GM21367 (cell line): ENCODE measurements at regions not wholly inside any gene's neighbourhood (a gene's known extent, or its start where the extent isn't known, plus 50 kb on each side); places are given as distances from the start of the nearest gene placed in this dataset.

ENCODE experiments used
- ATAC-seq: cut with Tn5 transposase; IDR thresholded peaks from one replicate; pipeline ENCODE4 v1.9.1; 2021; ENCODE audit not compliant: unreplicated experiment

DNA sequence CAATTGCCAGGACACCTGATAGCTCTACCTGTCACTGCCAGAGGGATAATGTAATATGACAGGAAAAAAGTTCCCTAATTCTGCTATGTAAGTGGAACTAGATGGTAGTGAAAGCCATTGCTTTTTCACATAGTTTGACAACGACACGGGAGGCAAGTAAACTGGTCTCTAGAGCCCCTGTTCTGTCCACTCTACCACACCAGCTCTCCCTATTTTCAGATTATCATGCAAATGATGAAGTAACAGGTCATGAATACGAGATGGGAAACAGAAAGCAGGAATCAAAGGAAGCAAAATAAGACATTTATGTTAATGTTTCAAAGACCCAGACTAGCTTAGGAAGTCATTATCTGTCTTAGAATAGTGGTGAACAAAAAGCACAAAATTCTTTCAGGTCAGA is 56.2 kb downstream of the TAF11L14 start:
- ATAC-seq = no peak

DNA sequence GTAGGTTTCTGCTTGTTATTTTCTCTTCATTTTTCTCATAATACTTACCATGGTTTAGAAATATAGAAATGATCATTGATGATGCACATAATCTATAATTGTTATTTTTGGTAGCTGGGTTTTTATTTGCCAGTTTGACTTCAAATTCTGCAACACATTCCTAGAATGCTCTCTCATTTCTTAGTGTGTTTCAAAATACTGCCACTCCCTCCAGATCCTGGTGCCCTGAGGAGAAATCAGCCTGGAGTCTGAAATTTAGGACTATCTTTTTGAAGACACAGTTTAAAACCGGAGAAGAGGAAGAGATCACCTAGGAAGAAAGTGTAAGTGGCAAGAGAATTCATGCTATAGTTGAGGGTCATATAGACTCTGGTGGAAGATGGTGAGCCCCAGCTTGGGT is 57.5 kb downstream of the TAF11L14 start:
- ATAC-seq = no peak

GRCh38 chr5:17694371-17694770 is 60.1 kb downstream of the TAF11L14 start:
- no peak for ATAC-seq

GRCh38 chr5:17694914-17695313 is 60.7 kb downstream of the TAF11L14 start:
- ATAC-seq = no peak

DNA sequence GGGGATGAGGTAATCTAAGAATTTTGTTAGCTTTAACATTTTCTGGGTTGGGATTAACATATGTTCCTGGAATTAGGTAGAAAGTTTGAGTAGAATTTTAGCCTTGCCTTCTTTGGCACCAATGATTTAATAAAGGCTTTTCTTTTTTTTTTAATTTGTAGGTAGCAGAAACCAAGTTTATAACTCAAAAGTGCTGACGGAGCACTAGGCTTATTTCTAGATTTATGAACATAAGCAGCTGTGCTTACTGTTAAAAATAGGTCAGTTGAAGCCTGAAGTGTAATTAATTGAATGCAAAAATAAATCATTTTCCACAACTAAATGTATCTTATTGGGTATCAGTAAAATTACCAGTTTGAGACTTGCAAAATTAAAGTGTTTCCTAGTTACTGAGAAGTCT is 62.4 kb downstream of the TAF11L14 start:
- no peak for ATAC-seq

DNA sequence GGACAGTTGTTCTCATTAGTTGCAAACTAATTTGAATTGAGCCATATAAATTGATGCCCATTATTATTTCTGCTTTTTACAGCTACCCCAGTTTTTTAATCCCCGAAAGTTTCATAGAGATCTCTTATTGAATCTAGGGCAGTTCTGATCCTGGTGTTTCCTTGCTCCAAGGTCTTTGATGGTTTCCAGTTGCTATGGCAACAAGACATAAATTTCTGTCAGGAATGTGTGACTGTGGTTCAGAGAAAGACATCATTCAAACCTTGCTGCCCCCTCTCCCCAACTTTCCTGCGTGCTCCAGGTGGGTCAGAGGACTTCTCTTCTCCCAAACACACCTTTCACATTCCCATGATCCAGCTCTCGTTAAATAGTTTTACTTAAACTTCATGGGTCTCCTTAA is 63.4 kb downstream of the TAF11L14 start:
- ATAC-seq = no peak

DNA sequence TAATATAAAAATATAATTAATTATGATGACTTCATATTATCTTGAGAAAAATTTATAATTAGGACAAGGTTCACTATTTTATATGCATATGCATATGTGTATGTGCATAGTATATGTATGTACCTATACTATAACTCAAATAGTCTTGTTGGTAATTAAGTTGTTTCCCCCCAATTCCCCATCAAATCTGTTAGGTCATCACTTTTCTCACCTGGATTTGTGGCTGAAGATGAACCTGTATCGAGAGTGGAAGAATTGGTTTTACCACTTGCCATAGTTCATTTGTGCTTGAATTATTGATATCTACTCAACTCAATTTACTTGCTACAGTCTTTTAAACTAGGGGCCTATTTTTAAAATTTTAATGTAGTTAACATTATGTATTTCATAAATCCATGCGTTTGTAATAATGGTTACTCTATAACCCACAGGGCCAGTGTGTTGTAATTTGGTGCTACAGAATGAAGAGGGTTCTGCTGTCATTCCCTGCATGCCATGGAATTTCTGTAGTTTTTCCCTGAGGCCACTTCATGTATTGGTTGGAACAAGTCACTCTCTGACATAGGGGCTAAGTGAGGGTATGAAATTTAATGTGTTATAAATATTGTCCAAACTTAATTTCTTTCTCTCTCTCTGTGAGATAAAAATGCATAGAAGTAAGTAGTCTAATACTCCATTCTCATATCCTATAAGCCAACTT is 74.9 kb downstream of the TAF11L14 start:
- ATAC-seq = no peak

DNA sequence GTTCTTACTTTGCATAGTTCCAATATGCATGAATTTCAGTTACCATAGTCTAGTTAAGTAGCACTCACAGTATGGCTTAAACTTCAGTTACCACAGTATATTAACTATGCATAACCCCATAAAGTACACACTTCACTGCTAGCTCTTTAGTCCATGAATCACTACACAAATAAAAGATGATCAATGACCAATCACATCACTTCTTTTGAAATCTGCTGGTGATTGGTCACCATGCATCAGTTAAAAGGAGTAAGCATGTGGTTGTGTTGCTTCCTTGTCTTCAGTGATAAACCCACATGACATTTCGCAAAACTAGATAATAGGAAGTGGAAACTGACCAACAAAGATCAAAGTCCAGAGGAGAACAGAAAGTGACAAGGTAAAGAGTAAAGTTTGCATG is 79.0 kb downstream of the TAF11L14 start:
- no peak for ATAC-seq

DNA sequence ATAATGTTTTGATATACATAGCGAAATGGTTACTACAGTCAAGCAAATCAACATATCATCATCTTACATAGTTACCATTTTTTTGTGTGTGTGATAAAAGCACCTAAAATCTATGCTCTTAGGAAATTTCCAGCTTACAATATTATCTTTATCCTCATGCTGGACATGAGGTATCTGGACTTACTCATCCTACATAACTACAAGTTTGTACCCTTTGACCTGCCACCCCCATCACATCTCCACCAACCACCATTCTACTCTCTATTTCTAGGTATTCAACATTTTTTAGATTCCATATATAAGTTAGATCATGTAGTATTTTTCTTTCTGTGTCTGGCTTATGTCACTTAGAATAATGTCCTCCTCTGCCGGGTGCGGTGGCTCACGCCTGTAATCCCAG is 79.9 kb downstream of the TAF11L14 start:
- ATAC-seq = no peak

DNA sequence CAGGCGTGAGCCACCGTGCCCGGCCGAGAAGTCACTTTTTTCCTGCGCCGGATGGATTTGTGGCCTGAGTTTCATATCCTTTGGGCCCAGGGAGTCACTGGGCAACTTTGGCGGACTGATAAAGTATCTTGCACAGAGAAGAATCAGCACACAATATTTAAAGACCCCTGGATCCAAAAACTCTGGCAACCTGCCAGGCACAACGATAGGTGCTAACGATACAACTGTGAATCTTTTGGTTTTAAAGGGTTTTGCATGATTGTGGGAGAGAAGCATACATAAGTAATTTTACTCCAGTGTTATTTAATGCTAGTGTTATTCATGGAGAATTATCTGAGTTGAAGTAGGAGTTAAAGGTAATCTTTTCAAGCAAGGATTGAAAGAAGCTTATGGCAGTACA is 85.3 kb downstream of the TAF11L14 start:
- ATAC-seq = no peak

GRCh38 chr5:17720071-17720470 is 85.8 kb downstream of the TAF11L14 start:
- ATAC-seq = no peak

DNA sequence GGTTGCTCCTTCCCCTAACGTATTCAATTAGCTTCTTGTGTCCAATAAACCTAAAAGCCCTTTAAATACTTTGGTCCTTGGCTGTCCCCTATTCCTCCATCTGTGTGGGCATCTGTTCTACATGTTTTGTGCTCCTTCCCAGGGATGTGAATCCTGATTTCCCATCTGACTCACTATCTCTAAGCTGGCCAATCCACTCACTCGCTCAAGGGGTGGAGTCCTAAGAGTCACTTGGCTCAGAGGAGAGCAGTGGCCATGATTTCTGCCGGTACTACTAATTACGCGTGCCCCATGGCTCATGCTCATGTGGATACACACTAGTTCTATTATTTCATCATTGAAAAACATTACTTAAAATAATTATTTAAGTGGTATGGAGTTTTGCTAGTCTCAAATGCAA is 89.6 kb downstream of the TAF11L14 start:
- no peak for ATAC-seq

GRCh38 chr5:17727098-17727497 is 92.8 kb downstream of the TAF11L14 start:
- no peak for ATAC-seq

DNA sequence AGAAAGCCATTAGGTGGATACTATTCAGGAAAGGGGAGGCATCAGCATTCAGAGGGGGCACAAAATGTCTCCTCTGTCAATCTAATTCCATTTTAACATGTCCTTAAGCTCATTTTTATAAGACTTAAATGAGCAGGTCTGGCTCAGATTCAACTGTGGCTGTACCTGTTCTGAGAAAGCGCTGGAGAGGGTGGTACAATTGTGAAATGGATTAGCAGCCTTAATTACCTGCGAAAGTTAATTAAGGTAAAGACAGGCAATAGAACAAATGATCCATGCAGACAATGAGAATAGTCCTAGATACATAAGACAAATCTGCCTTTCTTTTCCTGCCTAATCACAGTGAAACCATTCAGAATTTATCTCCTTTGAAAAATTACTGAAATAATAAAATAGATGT is 96.2 kb downstream of the TAF11L14 start:
- ATAC-seq = no peak

- no peak for ATAC-seq
Measured at GRCh38 chr5:17732351-17732923, 98.2 kb downstream of the TAF11L14 start.

DNA sequence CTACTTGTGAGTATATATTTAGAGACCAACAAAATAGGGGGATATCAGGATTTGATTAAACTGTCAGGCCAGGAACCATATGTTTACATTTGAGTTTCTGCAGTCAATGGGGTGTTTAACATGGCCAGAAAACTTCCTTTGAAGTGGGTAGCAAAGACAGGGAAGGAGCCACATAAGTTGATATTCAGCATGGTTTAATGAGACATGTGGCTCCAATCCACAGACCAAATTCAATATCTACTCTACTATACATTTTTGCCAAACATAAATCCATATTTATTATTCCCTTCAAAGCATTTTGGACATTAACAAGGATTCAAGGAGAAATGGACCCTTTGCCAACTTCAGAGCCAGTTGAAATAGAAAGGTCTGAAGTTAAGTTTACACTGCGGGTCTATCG is 99.8 kb downstream of the TAF11L14 start:
- no peak for ATAC-seq

- ATAC-seq = no peak
Measured at GRCh38 chr5:17735761-17736160, 101.5 kb downstream of the TAF11L14 start.

- no peak for ATAC-seq
Measured at GRCh38 chr5:17737092-17737491, 102.8 kb downstream of the TAF11L14 start.

- no peak for ATAC-seq
Measured at GRCh38 chr5:17738446-17738845, 104.2 kb downstream of the TAF11L14 start.

DNA sequence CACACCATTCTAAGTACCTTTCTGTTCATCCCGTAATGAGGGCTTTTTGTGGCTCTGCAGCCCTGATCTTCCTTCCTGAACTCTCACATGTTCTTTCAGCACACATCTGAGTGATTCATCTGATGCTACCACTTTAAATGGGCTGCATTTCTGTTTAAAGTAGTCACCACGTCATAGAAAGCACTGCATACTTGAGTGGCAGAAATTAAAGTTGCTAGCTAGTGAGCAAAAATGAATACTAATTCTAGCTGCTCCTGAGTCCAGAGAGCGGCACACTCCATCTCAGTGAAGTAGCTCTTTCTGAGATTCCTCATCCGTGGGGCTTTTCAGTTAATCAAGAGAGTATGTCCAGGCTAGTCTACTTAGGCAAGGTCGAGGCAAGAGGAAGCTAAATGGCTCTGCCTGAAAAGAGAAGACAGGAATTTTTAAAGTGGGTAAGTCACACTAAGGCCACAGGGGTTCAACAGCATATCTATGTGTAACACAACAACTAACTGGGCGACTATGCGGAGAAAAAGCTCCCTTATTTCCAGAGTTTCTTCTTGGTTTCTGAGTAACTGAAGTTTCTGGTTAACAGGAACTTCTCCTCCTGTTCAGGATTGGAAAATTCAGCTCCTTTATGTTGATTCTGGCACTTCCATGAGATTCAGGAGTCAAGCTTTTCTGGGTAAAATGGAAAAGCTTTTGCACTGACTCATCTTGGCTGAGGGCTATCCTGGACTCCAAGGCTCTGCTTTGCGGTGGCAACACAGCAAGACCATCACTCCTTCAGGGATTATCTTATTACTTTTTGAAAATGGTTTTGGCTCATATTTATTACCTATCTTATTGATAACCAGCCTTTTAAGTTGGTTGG is 109.5 kb downstream of the TAF11L14 start:
- ATAC-seq = no peak

DNA sequence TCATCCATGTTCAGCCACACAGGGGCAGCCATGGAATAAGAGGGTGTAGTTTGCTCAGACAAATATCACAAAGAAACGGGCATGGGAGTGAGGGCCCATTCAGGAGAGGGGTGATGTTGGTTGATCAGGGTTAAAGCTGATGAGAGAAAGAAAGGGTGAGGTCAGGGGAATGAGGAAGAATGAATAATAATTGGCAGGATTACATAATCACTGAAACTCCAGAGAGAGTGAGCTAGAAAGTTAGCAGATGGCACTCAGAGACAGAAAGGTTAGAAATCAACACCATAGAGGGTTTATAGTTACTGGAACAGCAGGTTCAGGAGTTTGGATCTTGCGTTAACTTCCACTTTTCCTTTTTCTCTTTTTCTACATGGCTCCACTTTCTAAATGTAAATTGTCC is 113.9 kb downstream of the TAF11L14 start:
- ATAC-seq = no peak

DNA sequence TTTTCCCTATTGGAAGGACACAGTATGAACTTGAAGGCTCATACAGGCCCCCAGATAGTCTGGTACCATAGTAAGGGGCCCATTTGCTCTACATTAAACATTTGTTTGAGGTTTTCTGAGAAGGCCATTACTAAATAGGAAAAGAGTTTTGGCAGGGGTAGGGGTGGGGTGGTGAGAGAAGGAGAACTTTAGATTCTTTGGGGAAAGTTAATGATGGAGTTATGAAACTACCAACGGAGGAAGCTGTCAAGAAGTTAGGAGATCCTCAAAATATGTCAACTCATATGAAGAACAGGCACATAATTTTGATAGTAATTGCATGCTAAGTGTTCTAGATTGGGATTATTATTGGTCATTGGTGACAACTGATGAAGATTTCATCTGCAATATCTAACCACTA is 114.7 kb downstream of the TAF11L14 start:
- no peak for ATAC-seq
